GM19452 (cell line): ENCODE measurements at regions not wholly inside any gene's neighbourhood (a gene's known extent, or its start where the extent isn't known, plus 50 kb on each side); places are given as distances from the start of the nearest gene placed in this dataset.

ENCODE experiments used
- ATAC-seq: cut with Tn5 transposase; IDR thresholded peaks from one replicate; pipeline ENCODE4 v1.9.1; 2021; ENCODE audit not compliant: unreplicated experiment

GRCh38 chr3:8239718-8240695 is 261.6 kb upstream of the LMCD1 start:
- ATAC-seq: peak; percentile 90

GRCh38 chr3:8246070-8246469 is 255.6 kb upstream of the LMCD1 start:
- ATAC-seq: no peak

- ATAC-seq: no peak
Measured at GRCh38 chr3:8253201-8253600, 248.4 kb upstream of the LMCD1 start.

- ATAC-seq: no peak
Measured at GRCh38 chr3:8254489-8254888, 247.1 kb upstream of the LMCD1 start.

GRCh38 chr3:8255725-8256124 is 245.9 kb upstream of the LMCD1 start:
- ATAC-seq: no peak

- ATAC-seq: no peak
Measured at GRCh38 chr3:8256441-8257071, 245.1 kb upstream of the LMCD1 start.

GRCh38 chr3:8261018-8261417 is 240.6 kb upstream of the LMCD1 start:
- no peak for ATAC-seq

- ATAC-seq: no peak
Measured at GRCh38 chr3:8266730-8267131, 234.9 kb upstream of the LMCD1 start.

- no peak for ATAC-seq
Measured at GRCh38 chr3:8273479-8273878, 228.1 kb upstream of the LMCD1 start.

- ATAC-seq: no peak
Measured at GRCh38 chr3:8276056-8276455, 225.6 kb upstream of the LMCD1 start.

- ATAC-seq: no peak
Measured at GRCh38 chr3:8276506-8276905, 225.1 kb upstream of the LMCD1 start.

- ATAC-seq: no peak
Measured at GRCh38 chr3:8278448-8278847, 223.2 kb upstream of the LMCD1 start.

- no peak for ATAC-seq
Measured at GRCh38 chr3:8279476-8279875, 222.1 kb upstream of the LMCD1 start.

- ATAC-seq: no peak
Measured at GRCh38 chr3:8279886-8280550, 221.6 kb upstream of the LMCD1 start.

GRCh38 chr3:8282541-8283165 is 219.0 kb upstream of the LMCD1 start:
- no peak for ATAC-seq

- ATAC-seq: no peak
Measured at GRCh38 chr3:8283193-8283592, 218.4 kb upstream of the LMCD1 start.

GRCh38 chr3:8286086-8286485 is 215.5 kb upstream of the LMCD1 start:
- no peak for ATAC-seq

GRCh38 chr3:8286749-8287148 is 214.9 kb upstream of the LMCD1 start:
- no peak for ATAC-seq

- no peak for ATAC-seq
Measured at GRCh38 chr3:8290611-8291010, 211.0 kb upstream of the LMCD1 start.

GRCh38 chr3:8296461-8296860 is 205.2 kb upstream of the LMCD1 start:
- ATAC-seq: no peak
